8988T (cell line): ENCODE measurements at regions not wholly inside any gene's neighbourhood (a gene's known extent, or its start where the extent isn't known, plus 50 kb on each side); places are given as distances from the start of the nearest gene placed in this dataset.
"Not testable (repeated sequence)": the region's sequence is repeated elsewhere in the genome, so short reads cannot be mapped to it uniquely, and the experiment has no call there.

Experiments used
- DNase-seq: peaks from one replicate; pipeline ENCODE4 v3.0.0; 2011

- no peak for DNase-seq
These were observed 666.4 kb downstream of the CD109 start for GRCh38 chr6:74362391-74362790.

- no peak for DNase-seq
These were observed 661.3 kb downstream of the CD109 start for GRCh38 chr6:74357321-74357720.

- DNase-seq: no peak
These were observed 660.4 kb downstream of the CD109 start for GRCh38 chr6:74356391-74356790.

GRCh38 chr6:74346936-74347535 lies 651.0 kb downstream of the CD109 start:
- DNase-seq: no peak

- no peak for DNase-seq
These were observed 647.8 kb downstream of the CD109 start for GRCh38 chr6:74343804-74344203.

GRCh38 chr6:74343321-74343720 lies 647.3 kb downstream of the CD109 start:
- not testable (repeated sequence) for DNase-seq

- no peak for DNase-seq
These were observed 638.7 kb downstream of the CD109 start for GRCh38 chr6:74334722-74335121.

GRCh38 chr6:74333406-74333805 lies 637.4 kb downstream of the CD109 start:
- no peak for DNase-seq

- DNase-seq: no peak
These were observed 624.7 kb downstream of the CD109 start for GRCh38 chr6:74320715-74321114.

- DNase-seq: no peak
These were observed 624.1 kb downstream of the CD109 start for GRCh38 chr6:74320074-74320473.

GRCh38 chr6:74319292-74319691 lies 623.3 kb downstream of the CD109 start:
- no peak for DNase-seq

- no peak for DNase-seq
These were observed 622.7 kb downstream of the CD109 start for GRCh38 chr6:74318738-74319137.

- DNase-seq: no peak
These were observed 616.1 kb downstream of the CD109 start for GRCh38 chr6:74312081-74312480.

GRCh38 chr6:74311431-74311830 lies 615.4 kb downstream of the CD109 start:
- no peak for DNase-seq

GRCh38 chr6:74289884-74290283 lies 593.9 kb downstream of the CD109 start:
- no peak for DNase-seq

GRCh38 chr6:74287932-74288331 lies 591.9 kb downstream of the CD109 start:
- DNase-seq: no peak

GRCh38 chr6:74287441-74287840 lies 591.4 kb downstream of the CD109 start:
- no peak for DNase-seq

GRCh38 chr6:74284284-74284683 lies 588.3 kb downstream of the CD109 start:
- no peak for DNase-seq

- DNase-seq: no peak
These were observed 587.5 kb downstream of the CD109 start for GRCh38 chr6:74283532-74283931.

GRCh38 chr6:74282143-74282689 lies 586.2 kb downstream of the CD109 start:
- no peak for DNase-seq

GRCh38 chr6:74280130-74280692 lies 584.2 kb downstream of the CD109 start:
- DNase-seq: no peak

GRCh38 chr6:74277777-74278186 lies 581.8 kb downstream of the CD109 start:
- no peak for DNase-seq

GRCh38 chr6:74273541-74273940 lies 577.5 kb downstream of the CD109 start:
- DNase-seq: no peak

- no peak for DNase-seq
These were observed 573.5 kb downstream of the CD109 start for GRCh38 chr6:74269600-74269858.
